ENCODE measurements at regions not wholly inside any gene's neighbourhood (a gene's known extent, or its start where the extent isn't known, plus 50 kb on each side); places are given as distances from the start of the nearest gene placed in this dataset.
"Not testable (repeated sequence)": the region's sequence is repeated elsewhere in the genome, so short reads cannot be mapped to it uniquely, and the experiment has no call there.

DNA sequence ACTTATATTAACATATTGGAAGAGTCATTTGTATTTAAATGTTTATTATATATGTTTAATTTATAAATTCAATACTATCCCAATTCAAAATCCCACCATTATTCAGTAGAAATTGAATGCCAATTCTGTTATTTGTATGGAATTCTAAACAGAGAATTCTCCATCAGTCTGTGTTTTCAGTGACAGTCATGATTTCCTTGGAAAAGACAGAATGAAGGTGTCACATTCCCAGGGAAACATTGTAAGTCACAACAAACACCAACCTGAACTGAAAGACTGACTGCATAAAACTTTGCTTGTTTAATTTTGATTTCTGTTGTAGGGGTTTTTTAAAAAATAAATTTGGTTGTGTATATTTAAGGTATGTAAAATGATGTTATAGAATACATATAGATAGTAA, 769.8 kb upstream of the BCHE start:
- DNase-seq: no peak
- H3K27me3 ChIP-seq: no peaks in the 10 kb centered on the region
- H3K9me3 ChIP-seq: no peaks in the 10 kb centered on the region
- no peak for TF ChIP-seq CTCF (IDR thresholded peaks at IDR 0.05)
- intact Hi-C loops (cut with DNase I): no loop called here
- no peak overlapping the region for H3K4me3 ChIP-seq
- no peak overlapping the region for H3K9ac ChIP-seq (ENCODE audit: low read depth in 2 of 2, low read length in 2 of 2)
- H3K27ac ChIP-seq: no peak overlapping the region
- H3K4me1 ChIP-seq: no peaks in the 10 kb centered on the region
- H3K36me3 ChIP-seq: no peaks in the 10 kb centered on the region

DNA sequence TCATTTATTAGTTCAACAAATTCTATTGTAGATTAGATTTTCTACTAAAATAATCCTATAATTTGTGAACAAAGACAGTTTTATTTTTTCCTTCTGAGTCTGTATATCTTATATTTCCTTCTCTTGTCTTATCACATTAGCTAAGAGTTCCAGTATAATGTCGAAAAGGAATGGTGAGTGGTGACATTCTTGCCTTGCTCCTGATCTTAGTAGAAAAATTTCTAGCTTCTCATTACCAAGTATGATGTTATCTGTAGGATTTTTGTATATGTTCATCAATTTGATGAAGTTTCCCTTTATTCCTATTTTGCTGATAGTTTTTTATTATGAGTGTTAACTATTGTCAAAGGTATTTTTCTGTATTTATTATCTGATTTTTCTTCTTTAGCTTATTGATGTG, 756.6 kb upstream of the BCHE start:
- no peaks in the 10 kb centered on the region for H3K36me3 ChIP-seq
- no peak overlapping the region for H3K4me3 ChIP-seq
- no peak overlapping the region for H3K27ac ChIP-seq
- intact Hi-C loops (cut with DNase I): no loop called here
- no peaks in the 10 kb centered on the region for H3K27me3 ChIP-seq
- no peak for DNase-seq
- no peaks in the 10 kb centered on the region for H3K9me3 ChIP-seq
- no peaks in the 10 kb centered on the region for H3K4me1 ChIP-seq
- TF ChIP-seq CTCF (IDR thresholded peaks at IDR 0.05): no peak
- H3K9ac ChIP-seq (ENCODE audit: low read depth in 2 of 2, low read length in 2 of 2): no peak overlapping the region

DNA sequence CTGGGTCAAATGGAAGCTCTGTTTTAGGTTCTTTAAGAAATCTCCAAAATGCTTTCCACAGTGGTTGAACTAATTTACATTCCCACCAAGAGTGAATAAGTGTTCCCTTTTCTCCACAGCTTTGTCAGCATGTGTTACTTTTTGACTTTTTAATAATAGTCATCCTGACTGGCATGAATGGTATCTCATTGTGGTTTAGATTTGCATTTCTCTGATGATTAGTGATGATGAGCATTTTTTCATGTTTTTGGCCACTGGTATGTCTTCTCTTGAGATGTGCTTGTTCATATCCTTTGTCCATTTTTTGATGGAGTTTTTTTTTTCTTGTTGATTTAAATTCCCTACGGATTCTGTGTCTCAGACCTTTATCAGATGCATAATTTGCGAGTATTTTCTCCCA, 745.0 kb upstream of the BCHE start:
- Histone ChIP-seq H3K4me3 (no peak overlapping the region), H3K4me1 (no peaks in the 10 kb centered on the region), H3K27me3 (no peaks in the 10 kb centered on the region), H3K36me3 (no peaks in the 10 kb centered on the region), H3K27ac (no peak overlapping the region), H3K9me3 (no peaks in the 10 kb centered on the region), H3K9ac (ENCODE audit: low read depth in 2 of 2, low read length in 2 of 2) (no peak overlapping the region)
- intact Hi-C loops (cut with DNase I): no loop called here
- DNase-seq: no peak
- no peak for TF ChIP-seq CTCF (IDR thresholded peaks at IDR 0.05)

- no peaks in the 10 kb centered on the region for H3K27me3 ChIP-seq
- intact Hi-C loops (cut with DNase I): no loop called here
Measured at GRCh38 chr3:166580561-166580960, 743.3 kb upstream of the BCHE start.

DNA sequence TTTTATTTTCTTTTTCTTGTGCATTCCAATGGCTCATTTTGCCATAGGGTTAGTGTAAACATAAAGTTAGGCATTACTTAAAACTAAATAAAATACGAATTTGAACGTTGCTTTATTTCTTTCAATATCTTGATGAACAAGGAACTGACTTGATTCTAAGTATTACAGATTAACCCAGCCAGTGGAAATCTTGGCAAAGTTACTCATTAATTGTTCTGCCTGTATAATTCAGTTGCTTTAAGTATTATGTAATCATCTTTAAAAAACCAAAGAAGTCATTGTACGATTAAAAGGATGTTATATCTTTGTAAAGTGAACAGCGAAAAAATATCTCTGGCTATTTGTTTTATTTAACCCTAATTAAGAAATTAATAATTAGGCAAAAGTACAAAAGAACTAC, 737.9 kb upstream of the BCHE start:
- DNase-seq: no peak
- intact Hi-C loops (cut with DNase I): no loop called here
- no peaks in the 10 kb centered on the region for H3K27me3 ChIP-seq
- H3K4me3 ChIP-seq: no peak overlapping the region
- no peaks in the 10 kb centered on the region for H3K36me3 ChIP-seq
- no peak overlapping the region for H3K9ac ChIP-seq (ENCODE audit: low read depth in 2 of 2, low read length in 2 of 2)
- TF ChIP-seq CTCF (IDR thresholded peaks at IDR 0.05): no peak
- no peaks in the 10 kb centered on the region for H3K9me3 ChIP-seq
- no peak overlapping the region for H3K27ac ChIP-seq
- no peaks in the 10 kb centered on the region for H3K4me1 ChIP-seq

More at GRCh38 chr3:166580561-166580960, 743.3 kb upstream of the BCHE start:
- TF ChIP-seq CTCF (IDR thresholded peaks at IDR 0.05): no peak
- no peaks in the 10 kb centered on the region for H3K36me3 ChIP-seq
- H3K9ac ChIP-seq (ENCODE audit: low read depth in 2 of 2, low read length in 2 of 2): no peak overlapping the region
- no peak overlapping the region for H3K4me3 ChIP-seq
- H3K27ac ChIP-seq: no peak overlapping the region
- no peaks in the 10 kb centered on the region for H3K4me1 ChIP-seq
- no peak for DNase-seq
- H3K9me3 ChIP-seq: no peaks in the 10 kb centered on the region

DNA sequence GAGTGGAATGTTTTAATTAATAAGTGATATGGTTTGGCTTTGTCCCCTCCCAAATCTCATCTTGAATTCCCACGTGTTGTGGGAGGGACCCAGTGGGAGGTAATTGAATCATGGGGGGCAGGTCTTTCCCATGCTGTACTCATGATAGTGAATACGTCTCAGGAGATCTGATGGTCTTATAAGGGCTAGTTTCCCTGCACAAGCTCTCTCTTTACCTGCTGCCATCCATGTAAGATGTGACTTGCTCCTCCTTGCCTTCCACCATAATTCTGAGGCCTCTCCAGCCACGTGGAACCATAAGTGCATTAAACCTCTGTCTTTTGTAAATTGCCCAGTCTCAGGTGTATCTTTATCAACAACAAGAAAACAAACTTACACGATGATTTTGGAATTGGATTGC, 734.5 kb upstream of the BCHE start:
- H3K27me3 ChIP-seq; H3K36me3 ChIP-seq; H3K9ac ChIP-seq (ENCODE audit: low read depth in 2 of 2, low read length in 2 of 2); H3K9me3 ChIP-seq; DNase-seq; H3K27ac ChIP-seq; H3K4me3 ChIP-seq; intact Hi-C loops (cut with DNase I); H3K4me1 ChIP-seq: not testable (repeated sequence)
